ENCODE measurements at regions not wholly inside any gene's neighbourhood (a gene's known extent, or its start where the extent isn't known, plus 50 kb on each side); places are given as distances from the start of the nearest gene placed in this dataset.

DNA sequence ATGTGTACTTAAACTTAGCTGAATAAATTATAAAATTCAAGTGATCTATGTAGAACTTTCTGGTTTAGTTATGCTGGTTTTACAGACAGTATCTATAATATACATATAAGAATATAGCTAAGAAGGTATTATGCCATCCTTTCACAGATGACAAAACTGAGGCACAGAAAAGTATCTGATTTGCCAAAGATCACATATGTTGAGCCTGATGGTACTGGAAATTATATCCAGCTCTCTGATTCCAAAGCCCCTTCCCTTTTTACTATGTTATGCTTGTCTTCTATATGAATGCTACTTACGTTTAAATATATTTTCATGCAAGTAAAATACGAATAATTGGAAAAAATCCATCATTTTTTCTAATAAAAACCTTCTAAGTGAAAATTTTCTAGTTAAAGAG is 1631.3 kb downstream of the DPP10 start:
- CTCF ChIA-PET (ENCODE audit: partially characterized antibody), result interaction anchor here (1.4 to 2.2 kb wide), 2 partner anchors 21 to 156 kb away, joined by 3 to 6 read pairs; no protein-coding TSS in a partner anchor
- no peaks in the 10 kb centered on the region for H3K79me2 ChIP-seq (ENCODE audit: control insufficient read depth in 1 of 2, insufficient read depth in 2 of 2, low read length in 2 of 2)
- H3K4ac ChIP-seq (replicated peaks; ENCODE audit: insufficient read length, low read depth, low read length), result no peak overlapping the region
- H2AFZ ChIP-seq (ENCODE audit: low read length), result no peak overlapping the region
- no peak overlapping the region for H4K91ac ChIP-seq (replicated peaks; ENCODE audit: insufficient read length, low read length)
- no peak overlapping the region for H2AK5ac ChIP-seq (ENCODE audit: low read depth, low read length)
- no peaks in the 10 kb centered on the region for H3K27me3 ChIP-seq (replicated peaks in 1 of 4; ENCODE audit: control insufficient read depth in 3 of 4, extremely low read depth in 1 of 4, insufficient read depth in 3 of 4, low read length in 3 of 4)
- no peak overlapping the region for H3K23ac ChIP-seq (ENCODE audit: insufficient read length)
- no peaks in the 10 kb centered on the region for H3K36me3 ChIP-seq (ENCODE audit: control insufficient read depth in 2 of 4, insufficient read depth in 4 of 4, low read length in 3 of 4)
- H3K18ac ChIP-seq (ENCODE audit: extremely low read depth, low read length), result no peak overlapping the region
- POLR2A ChIA-PET (ENCODE audit: partially characterized antibody), result no interaction called here
- no peak overlapping the region for H2BK120ac ChIP-seq (replicated peaks; ENCODE audit: low read depth, low read length)
- FAIRE-seq (no peak), DNase-seq (ENCODE audit: low read depth in 1 of 2, low spot score in 2 of 2) (no peak)
- H3K9me3 ChIP-seq (ENCODE audit: insufficient read depth in 2 of 2, low read depth in 1 of 2, low read length in 1 of 2), result no peaks in the 10 kb centered on the region
- no peak overlapping the region for H4K5ac ChIP-seq (ENCODE audit: insufficient read length, low read depth, low read length)
- H3K23me2 ChIP-seq (ENCODE audit: low read depth, low read length), result no peaks in the 10 kb centered on the region
- no peak overlapping the region for H3K56ac ChIP-seq (replicated peaks; ENCODE audit: insufficient read length, low read depth, low read length)
- H3K14ac ChIP-seq (ENCODE audit: insufficient read length), result no peak overlapping the region
- H3K4me1 ChIP-seq (replicated peaks in 1 of 4; ENCODE audit: control insufficient read depth in 3 of 4, insufficient read depth in 4 of 4, low read length in 3 of 4), result no peaks in the 10 kb centered on the region
- H2BK20ac ChIP-seq (ENCODE audit: low read length), result no peak overlapping the region
- no peaks in the 10 kb centered on the region for H3K79me1 ChIP-seq (ENCODE audit: low read depth, low read length)
- no peak overlapping the region for H2BK12ac ChIP-seq (ENCODE audit: low read depth, low read length)
- H2BK15ac ChIP-seq (ENCODE audit: low read length), result no peak overlapping the region
- no peak overlapping the region for H3K4me3 ChIP-seq (ENCODE audit: extremely low read depth in 1 of 4, insufficient read depth in 2 of 4, low read depth in 3 of 4, low read length in 4 of 4)
- no peak overlapping the region for H4K8ac ChIP-seq (ENCODE audit: extremely low read depth, insufficient read depth, low read length)
- no peaks in the 10 kb centered on the region for H4K20me1 ChIP-seq (replicated peaks in 1 of 2; ENCODE audit: control insufficient read depth in 1 of 2, insufficient read depth in 2 of 2, low read length in 2 of 2)
- no peak overlapping the region for H3K9ac ChIP-seq (replicated peaks in 1 of 4; ENCODE audit: extremely low read depth in 1 of 4, low read depth in 3 of 4, low read length in 3 of 4)
- no peak overlapping the region for H3K4me2 ChIP-seq (ENCODE audit: insufficient read depth in 1 of 2, low read depth in 2 of 2, low read length in 2 of 2)
- H2BK5ac ChIP-seq (ENCODE audit: low read depth, low read length), result no peak overlapping the region
- 82% methylated on average over 2 of the region's 2 CpGs; no CpG with 5 or more reads in 1 of the 2 experiments for WGBS, 2 experiments (ENCODE audit: extremely low coverage in 1 of 2, insufficient coverage in 1 of 2, insufficient read length in 1 of 2, insufficient replicate concordance in 2 of 2, low coverage in 1 of 2, low lambda C conversion rate in 2 of 2, missing lambda C conversion rate in 1 of 2)
- H3K27ac ChIP-seq (ENCODE audit: low read depth, low read length), result no peak overlapping the region
- TF ChIP-seq FOSL1 (IDR thresholded peaks at IDR 0.05; ENCODE audit: insufficient read depth, low read depth, low read length) (no peak), ASH2L (IDR thresholded peaks at IDR 0.05; ENCODE audit: low read length) (no peak), RFX5 (IDR thresholded peaks at IDR 0.05; ENCODE audit: borderline replicate concordance, low read depth, low read length) (no peak), POU5F1 (IDR thresholded peaks at IDR 0.05; ENCODE audit: low read depth, low read length) (no peak), NANOG (IDR thresholded peaks at IDR 0.05; ENCODE audit: insufficient read depth, low read depth, low read length, poor library complexity, severe bottlenecking) (no peak), CHD2 (IDR thresholded peaks at IDR 0.05; ENCODE audit: low read length) (no peak), RXRA (IDR thresholded peaks at IDR 0.05; ENCODE audit: insufficient read depth, low read depth, low read length) (no peak), TCF12 (IDR thresholded peaks at IDR 0.05; ENCODE audit: low read depth, low read length) (no peak), JUND (IDR thresholded peaks at IDR 0.05; ENCODE audit: low read length) (no peak), KDM4A (IDR thresholded peaks at IDR 0.05; ENCODE audit: low read depth, low read length, severe bottlenecking) (no peak), EZH2 (IDR thresholded peaks at IDR 0.05; ENCODE audit: low read depth, low read length, severe bottlenecking) (no peak), MAFK (IDR thresholded peaks at IDR 0.05; ENCODE audit: low read depth, low read length) (no peak), YY1 (IDR thresholded peaks at IDR 0.05; ENCODE audit: low read depth, low read length) (no peak), KDM1A (IDR thresholded peaks at IDR 0.05; ENCODE audit: borderline replicate concordance, low read length) (no peak)
- TF ChIP-seq, protein P1, sequence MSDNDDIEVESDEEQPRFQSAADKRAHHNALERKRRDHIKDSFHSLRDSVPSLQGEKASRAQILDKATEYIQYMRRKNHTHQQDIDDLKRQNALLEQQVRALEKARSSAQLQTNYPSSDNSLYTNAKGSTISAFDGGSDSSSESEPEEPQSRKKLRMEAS (IDR thresholded peaks at IDR 0.05), result no peak

All from H1 (cell line).